Kidney capillary endothelial cell (primary cell): ENCODE measurements at regions not wholly inside any gene's neighbourhood (a gene's known extent, or its start where the extent isn't known, plus 50 kb on each side); places are given as distances from the start of the nearest gene placed in this dataset.
A peak's percentile ranks its signal among the peaks of the same experiment; 100 is the strongest.

Source experiments
- DNase-seq: peaks from one replicate; pipeline ENCODE4 v3.0.0-alpha.2; 2018; ENCODE audit warnings: low spot score

- peak; percentile 96 for DNase-seq
These were observed 78.9 kb upstream of the RPS23 start for GRCh38 chr5:82356808-82357671.

- no peak for DNase-seq
These were observed 77.9 kb upstream of the RPS23 start for GRCh38 chr5:82356021-82356420.

GRCh38 chr5:82355496-82355895, 77.3 kb upstream of the RPS23 start:
- DNase-seq, result no peak

- DNase-seq, result no peak
These were observed 76.9 kb upstream of the RPS23 start for GRCh38 chr5:82355053-82355452.

- no peak for DNase-seq
These were observed 76.4 kb upstream of the RPS23 start for GRCh38 chr5:82354543-82354942.

- no peak for DNase-seq
These were observed 75.4 kb upstream of the RPS23 start for GRCh38 chr5:82353522-82353921.

GRCh38 chr5:82352146-82352791, 74.1 kb upstream of the RPS23 start:
- DNase-seq, result peak; percentile 95

- DNase-seq, result peak; percentile 88
These were observed 73.6 kb upstream of the RPS23 start for GRCh38 chr5:82351754-82352145.

- DNase-seq, result no peak
These were observed 73.1 kb upstream of the RPS23 start for GRCh38 chr5:82351297-82351696.

- DNase-seq, result no peak
These were observed 71.5 kb upstream of the RPS23 start for GRCh38 chr5:82349652-82350051.

- no peak for DNase-seq
These were observed 70.8 kb upstream of the RPS23 start for GRCh38 chr5:82348784-82349425.

- no peak for DNase-seq
These were observed 69.2 kb upstream of the RPS23 start for GRCh38 chr5:82347201-82347865.

GRCh38 chr5:82346399-82347165, 68.4 kb upstream of the RPS23 start:
- DNase-seq, result no peak

GRCh38 chr5:82345108-82345507, 67.0 kb upstream of the RPS23 start:
- no peak for DNase-seq

GRCh38 chr5:82341325-82341724, 63.2 kb upstream of the RPS23 start:
- DNase-seq, result no peak

- DNase-seq, result no peak
These were observed 62.6 kb upstream of the RPS23 start for GRCh38 chr5:82340799-82341198.

GRCh38 chr5:82339792-82340191, 61.6 kb upstream of the RPS23 start:
- no peak for DNase-seq

GRCh38 chr5:82338771-82339373, 60.7 kb upstream of the RPS23 start:
- DNase-seq, result no peak

- no peak for DNase-seq
These were observed 58.8 kb upstream of the RPS23 start for GRCh38 chr5:82336959-82337351.

GRCh38 chr5:82336226-82336958, 58.2 kb upstream of the RPS23 start:
- no peak for DNase-seq

- peak; percentile 32 for DNase-seq
These were observed 57.7 kb upstream of the RPS23 start for GRCh38 chr5:82335806-82336205.
